Natural killer cell treated with Interleukin-12 subunit alpha and Interleukin-12 subunit beta and Interleukin-15 and Interleukin-18, amount 100 ng/mL, for 72 hours (primary cell): ENCODE measurements at regions not wholly inside any gene's neighbourhood (a gene's known extent, or its start where the extent isn't known, plus 50 kb on each side); places are given as distances from the start of the nearest gene placed in this dataset.

Experiments used
- ATAC-seq, 2 donors: fragments of 150-1000 bp; cut with Tn5 transposase in 1 of 2; sonication (Bioruptor Pico), chemical (Tn5 transposase) in 1 of 2; 2 replicates each; pipeline ENCODE4 v1.10.0; 2021
- DNase-seq: peaks from one replicate; pipeline ENCODE4 v3.0.0; 2022; ENCODE audit warnings: low spot score
- H3K27ac Mint-ChIP-seq, 2 donors: 1 replicate in 1 of 2; 2 replicates in 1 of 2; pipeline ENCODE4 v1.8.0; 2022; ENCODE audit warnings: mixed read lengths in 2 of 2, mild to moderate bottlenecking in 1 of 2, moderate library complexity in 1 of 2
- H3K27me3 Mint-ChIP-seq, 2 donors: 1 replicate in 1 of 2; 2 replicates in 1 of 2; pipeline ENCODE4 v1.8.0; 2022; ENCODE audit warnings: mixed read lengths in 2 of 2
- H3K36me3 Mint-ChIP-seq: one replicate; pipeline ENCODE4 v1.8.0; 2022; ENCODE audit warnings: mixed read lengths
- H3K4me1 Mint-ChIP-seq, 2 donors: 1 replicate in 1 of 2; 2 replicates in 1 of 2; pipeline ENCODE4 v1.8.0; 2022; ENCODE audit warnings: low read depth in 2 of 2, mixed read lengths in 2 of 2, mild to moderate bottlenecking in 1 of 2
- H3K4me3 Mint-ChIP-seq: one replicate; pipeline ENCODE4 v1.8.0; 2022; ENCODE audit warnings: mixed read lengths
- H3K9me3 Mint-ChIP-seq: 2 replicates; pipeline ENCODE4 v1.8.0; 2022; ENCODE audit warnings: mixed read lengths

DNA sequence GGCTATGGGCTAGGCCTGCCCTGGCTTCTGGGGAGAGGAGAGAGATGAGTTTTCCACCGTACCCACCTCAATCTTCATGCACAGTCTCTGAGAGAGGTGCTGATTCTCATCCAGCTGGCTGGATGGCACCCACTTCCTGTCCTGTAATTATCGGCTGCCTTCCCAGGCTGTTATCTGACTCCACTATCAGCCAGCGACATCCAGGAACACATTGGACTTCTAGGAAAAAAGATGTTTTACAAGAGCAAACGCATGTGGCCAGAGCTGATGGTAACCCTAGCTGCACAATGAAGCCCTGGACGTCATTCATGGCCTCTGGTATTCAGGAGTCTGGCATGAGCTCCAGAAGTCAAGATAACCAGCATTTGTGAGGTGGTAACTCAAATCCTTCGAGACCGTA, 137.4 kb downstream of the EHF start:
- Mint-ChIP-seq H3K36me3 (peaks cover 1% of the 10 kb centered on the region), H3K27ac (no peak overlapping the region), H3K27me3 (peaks cover 13 to 42% of the 10 kb centered on the region in 2 donors), H3K4me1 (no peaks in the 10 kb centered on the region), H3K9me3 (no peaks in the 10 kb centered on the region), H3K4me3 (no peak overlapping the region)
- ATAC-seq (no peak), DNase-seq (no peak)

DNA sequence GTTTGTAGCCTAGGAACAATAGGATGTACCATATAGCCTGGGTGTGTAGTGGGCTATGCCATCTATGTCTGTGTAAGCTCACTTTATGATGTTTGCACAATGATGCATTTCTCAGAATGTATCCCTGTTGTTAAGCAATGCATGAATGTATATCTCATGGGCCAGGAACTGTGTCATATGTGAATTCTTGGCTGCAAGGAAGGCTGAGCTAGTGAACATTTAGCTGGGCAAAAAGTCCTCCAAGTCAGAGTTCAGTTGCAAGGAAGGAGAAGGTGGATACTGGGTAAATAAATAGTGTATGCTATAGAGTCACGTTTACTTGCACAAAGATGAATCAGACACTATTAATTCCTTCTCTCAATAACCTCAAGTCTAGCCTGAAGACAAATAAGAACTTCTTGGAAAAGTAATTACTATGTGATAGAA, 136.1 kb downstream of the EHF start:
- H3K27me3 Mint-ChIP-seq = peaks cover 13 to 39% of the 10 kb centered on the region in 2 donors
- no peaks in the 10 kb centered on the region for H3K36me3 Mint-ChIP-seq
- H3K9me3 Mint-ChIP-seq = no peaks in the 10 kb centered on the region
- no peak overlapping the region for H3K27ac Mint-ChIP-seq
- ATAC-seq (no peak), DNase-seq (no peak)
- H3K4me3 Mint-ChIP-seq = no peak overlapping the region
- no peaks in the 10 kb centered on the region for H3K4me1 Mint-ChIP-seq

DNA sequence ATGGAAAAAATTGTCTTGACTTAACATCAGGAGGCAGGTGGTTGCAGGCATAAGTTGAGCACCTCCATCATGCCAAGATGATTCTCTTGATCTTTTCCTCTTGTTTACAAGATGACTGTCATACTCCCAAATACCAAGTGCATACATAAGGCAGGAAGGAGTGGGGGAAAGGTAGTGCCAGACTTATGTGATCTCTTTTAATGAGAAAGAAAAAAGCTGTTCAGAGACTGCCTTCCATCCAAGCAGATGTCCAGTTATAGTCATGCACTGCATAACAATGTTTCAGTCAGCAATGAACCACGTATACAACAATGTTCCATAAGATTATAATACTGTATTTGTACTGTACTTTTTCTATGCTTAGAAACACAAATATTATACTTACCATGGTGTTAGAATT, 135.7 kb downstream of the EHF start:
- H3K36me3 Mint-ChIP-seq = no peaks in the 10 kb centered on the region
- no peaks in the 10 kb centered on the region for H3K9me3 Mint-ChIP-seq
- H3K27me3 Mint-ChIP-seq = peaks cover 14 to 39% of the 10 kb centered on the region in 2 donors
- no peak overlapping the region for H3K4me3 Mint-ChIP-seq
- no peaks in the 10 kb centered on the region for H3K4me1 Mint-ChIP-seq
- no peak overlapping the region for H3K27ac Mint-ChIP-seq
- DNase-seq = no peak
- ATAC-seq = no peak

DNA sequence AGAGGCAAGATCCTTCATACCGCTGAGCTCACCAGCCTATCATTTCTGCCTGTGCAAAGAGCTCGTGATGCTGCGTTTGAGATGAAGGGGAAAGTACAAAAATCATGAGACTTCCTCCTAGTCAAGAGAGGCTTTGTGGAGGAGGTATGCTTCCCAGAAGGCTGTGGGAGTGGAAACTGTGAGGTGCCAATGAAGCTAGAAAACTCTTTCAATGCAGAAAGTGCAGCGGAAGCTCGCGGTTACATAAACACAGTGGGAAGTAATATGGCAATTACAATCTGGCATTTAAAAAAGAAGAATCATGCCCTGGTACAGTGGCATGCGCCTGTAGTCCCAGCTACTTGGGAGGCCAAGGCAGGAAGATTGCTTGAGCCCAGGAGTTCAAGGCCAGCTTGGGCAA, 134.8 kb downstream of the EHF start:
- H3K4me1 Mint-ChIP-seq = no peaks in the 10 kb centered on the region
- no peak for DNase-seq
- no peaks in the 10 kb centered on the region for H3K9me3 Mint-ChIP-seq
- H3K36me3 Mint-ChIP-seq = no peaks in the 10 kb centered on the region
- H3K4me3 Mint-ChIP-seq = no peak overlapping the region
- no peak for ATAC-seq
- peaks cover 16 to 43% of the 10 kb centered on the region in 2 donors for H3K27me3 Mint-ChIP-seq
- no peak overlapping the region for H3K27ac Mint-ChIP-seq

DNA sequence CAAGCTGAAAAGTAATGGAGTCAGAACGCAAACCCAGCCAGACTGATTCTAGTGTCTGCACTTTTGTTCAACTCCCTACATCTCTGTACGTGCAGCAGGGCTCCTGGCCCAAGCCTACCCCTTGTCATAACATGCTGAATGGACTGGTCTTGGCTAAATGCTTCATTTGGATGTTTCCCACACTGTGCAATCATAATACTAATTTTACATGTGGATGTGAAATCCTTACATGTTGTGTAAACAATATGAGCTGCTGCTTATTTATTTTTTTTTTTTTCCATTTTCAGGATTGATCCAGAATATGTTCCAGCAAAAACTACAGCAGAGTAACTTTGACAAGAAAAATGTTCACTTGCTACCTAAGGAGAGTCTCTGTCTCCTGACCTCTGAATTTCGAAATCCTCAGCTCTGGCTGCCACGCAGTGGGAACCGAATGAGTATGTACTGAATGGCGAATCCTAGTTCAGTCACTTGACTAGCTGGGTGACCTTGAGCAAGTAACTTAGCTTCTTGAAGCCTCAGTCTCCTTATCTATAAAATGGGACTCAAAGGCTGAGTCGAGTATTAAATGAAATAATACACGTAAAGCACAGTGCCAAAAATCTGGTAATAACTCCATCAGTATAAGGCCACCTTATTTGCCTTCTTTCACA, 133.4 kb downstream of the EHF start:
- no peaks in the 10 kb centered on the region for H3K36me3 Mint-ChIP-seq

DNA sequence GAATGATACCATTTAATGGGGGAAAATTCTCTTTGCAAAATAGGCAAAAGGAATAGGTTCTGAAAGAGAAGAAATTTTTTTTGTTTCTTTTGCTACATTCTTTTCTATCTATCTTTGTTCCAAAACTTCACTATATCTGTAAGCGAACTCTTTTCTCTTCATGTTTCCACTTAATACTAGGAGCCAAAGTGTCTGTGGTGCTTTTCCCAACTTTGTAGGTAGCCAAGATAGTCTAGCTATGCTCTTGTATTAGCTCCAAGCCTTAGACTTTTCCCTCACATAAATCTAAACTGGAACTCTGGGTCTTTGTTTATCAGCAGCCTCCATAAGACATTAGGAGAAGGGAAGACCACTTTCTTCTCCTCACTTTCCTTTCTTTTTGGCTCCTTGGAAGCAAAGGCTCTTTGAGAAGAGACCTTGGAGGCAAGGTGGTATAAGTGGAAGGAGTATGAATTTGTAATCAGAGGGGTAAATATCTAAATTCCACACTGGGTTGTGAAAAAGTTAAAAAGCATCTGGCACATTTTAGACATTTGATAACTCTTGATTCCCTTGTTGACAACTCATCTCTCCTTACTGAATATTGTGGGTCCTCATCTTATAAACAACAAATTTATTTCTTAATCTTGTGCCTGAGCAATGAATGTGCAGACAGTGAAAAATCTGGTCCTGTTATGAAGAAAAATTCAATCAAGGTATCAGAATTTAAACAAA, 130.0 kb downstream of the EHF start:
- no peaks in the 10 kb centered on the region for H3K9me3 Mint-ChIP-seq
- DNase-seq (no peak), ATAC-seq (no peak)
- no peak overlapping the region for H3K4me3 Mint-ChIP-seq
- H3K27ac Mint-ChIP-seq = no peak overlapping the region
- H3K36me3 Mint-ChIP-seq = no peaks in the 10 kb centered on the region
- no peaks in the 10 kb centered on the region for H3K4me1 Mint-ChIP-seq
- peaks cover 24 to 41% of the 10 kb centered on the region in 2 donors for H3K27me3 Mint-ChIP-seq

More for the DNA sequence above, 133.4 kb downstream of the EHF start:
- DNase-seq (no peak), ATAC-seq (no peak)
- Mint-ChIP-seq H3K4me3 (no peak overlapping the region), H3K27me3 (peaks cover 21 to 53% of the 10 kb centered on the region in 2 donors), H3K27ac (no peak overlapping the region), H3K9me3 (no peaks in the 10 kb centered on the region), H3K4me1 (no peaks in the 10 kb centered on the region)

DNA sequence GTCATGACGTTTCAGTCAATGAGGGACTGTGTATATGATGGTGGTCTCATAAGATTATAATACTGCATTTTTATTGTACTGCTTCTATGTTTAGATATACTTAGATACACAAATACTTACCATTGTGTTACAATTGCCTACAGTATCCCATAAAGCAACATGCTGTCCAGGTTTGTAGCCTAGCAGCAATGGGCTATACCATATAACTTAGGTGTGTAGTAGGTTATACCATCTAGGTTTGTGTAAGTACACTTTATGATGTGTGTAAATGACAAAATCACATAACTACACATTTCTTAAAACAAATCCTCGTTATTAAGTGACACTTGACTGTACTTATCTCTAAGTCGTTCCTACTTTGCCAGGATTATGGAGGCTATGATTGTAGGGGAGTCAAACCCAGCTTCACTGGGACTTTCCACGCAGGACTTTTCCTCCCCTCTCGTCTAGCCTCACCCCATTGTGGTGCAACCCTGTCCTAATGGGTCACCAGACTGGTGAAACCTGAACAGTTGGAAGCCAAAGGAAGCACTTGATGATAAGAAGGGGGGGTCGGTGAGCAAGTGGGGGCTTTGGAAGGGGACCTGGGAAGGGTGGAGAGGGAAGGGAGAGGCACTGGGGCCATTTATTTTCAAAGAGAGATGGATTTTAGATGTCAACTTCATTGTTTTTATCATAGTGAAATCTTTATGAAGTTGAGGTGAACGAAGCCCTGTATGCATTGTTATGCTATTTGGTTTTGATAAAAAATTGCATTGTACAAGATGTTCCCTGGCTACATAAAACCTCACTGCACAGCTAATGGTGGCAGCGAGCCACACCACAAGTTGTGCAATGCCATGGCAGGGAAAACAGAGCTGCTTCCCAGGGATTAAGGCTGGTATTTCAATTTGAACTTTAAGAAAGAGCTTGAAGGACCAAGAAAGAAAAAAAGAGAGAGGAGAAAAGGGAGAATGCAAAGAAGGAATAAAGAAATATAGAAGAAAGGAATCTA, 129.1 kb downstream of the EHF start:
- ATAC-seq (no peak), DNase-seq (no peak)
- no peaks in the 10 kb centered on the region for H3K4me1 Mint-ChIP-seq
- no peak overlapping the region for H3K4me3 Mint-ChIP-seq
- peaks cover 26 to 34% of the 10 kb centered on the region in 2 donors for H3K27me3 Mint-ChIP-seq
- H3K27ac Mint-ChIP-seq = no peak overlapping the region
- H3K36me3 Mint-ChIP-seq = no peaks in the 10 kb centered on the region
- no peaks in the 10 kb centered on the region for H3K9me3 Mint-ChIP-seq

DNA sequence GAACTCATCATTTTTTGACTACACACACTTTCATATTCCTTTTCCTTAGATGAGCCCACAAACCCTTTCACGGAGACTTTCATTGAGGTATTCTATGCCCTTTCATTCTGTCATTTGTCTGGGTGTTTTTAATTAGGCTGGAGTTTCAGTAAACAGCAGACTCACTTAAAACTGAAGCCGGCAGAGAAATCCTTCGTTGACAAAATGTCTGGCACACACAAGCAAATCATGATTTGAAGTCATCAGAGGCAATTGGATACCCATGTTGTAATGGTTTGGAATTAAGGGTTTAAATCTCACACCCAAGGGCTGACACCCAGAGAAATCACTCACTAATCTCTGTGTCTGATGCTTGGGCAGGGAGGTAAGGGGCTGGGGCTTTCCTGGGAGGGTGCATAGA, 127.1 kb downstream of the EHF start:
- Mint-ChIP-seq H3K27me3 (peaks cover 30 to 34% of the 10 kb centered on the region in 2 donors), H3K4me1 (no peaks in the 10 kb centered on the region), H3K4me3 (no peak overlapping the region), H3K27ac (no peak overlapping the region), H3K36me3 (no peaks in the 10 kb centered on the region), H3K9me3 (no peaks in the 10 kb centered on the region)
- DNase-seq = no peak
- no peak for ATAC-seq

DNA sequence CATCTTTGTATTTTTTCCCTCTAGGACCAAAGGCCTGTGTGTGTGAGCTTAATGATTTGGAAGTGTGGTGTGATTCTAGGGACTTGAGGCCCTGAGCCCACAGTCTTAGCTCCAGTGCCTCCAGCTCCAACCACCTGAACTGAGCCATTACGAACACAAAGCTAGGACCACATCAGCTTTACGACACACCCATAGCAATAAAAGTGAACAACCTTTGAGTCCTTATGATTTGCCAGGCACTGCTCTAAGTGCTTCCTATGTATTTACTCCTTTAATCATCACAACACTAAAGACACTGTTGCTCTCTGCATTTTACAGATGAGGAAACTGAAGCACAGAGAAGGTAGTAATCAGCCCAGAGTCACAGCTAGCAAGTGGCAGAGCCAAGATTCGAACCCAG, 126.4 kb downstream of the EHF start:
- no peaks in the 10 kb centered on the region for H3K36me3 Mint-ChIP-seq
- peaks cover 29 to 35% of the 10 kb centered on the region in 2 donors for H3K27me3 Mint-ChIP-seq
- ATAC-seq = no peak
- DNase-seq = no peak
- H3K4me3 Mint-ChIP-seq = no peak overlapping the region
- H3K27ac Mint-ChIP-seq = no peak overlapping the region
- H3K4me1 Mint-ChIP-seq = no peaks in the 10 kb centered on the region
- H3K9me3 Mint-ChIP-seq = no peaks in the 10 kb centered on the region

DNA sequence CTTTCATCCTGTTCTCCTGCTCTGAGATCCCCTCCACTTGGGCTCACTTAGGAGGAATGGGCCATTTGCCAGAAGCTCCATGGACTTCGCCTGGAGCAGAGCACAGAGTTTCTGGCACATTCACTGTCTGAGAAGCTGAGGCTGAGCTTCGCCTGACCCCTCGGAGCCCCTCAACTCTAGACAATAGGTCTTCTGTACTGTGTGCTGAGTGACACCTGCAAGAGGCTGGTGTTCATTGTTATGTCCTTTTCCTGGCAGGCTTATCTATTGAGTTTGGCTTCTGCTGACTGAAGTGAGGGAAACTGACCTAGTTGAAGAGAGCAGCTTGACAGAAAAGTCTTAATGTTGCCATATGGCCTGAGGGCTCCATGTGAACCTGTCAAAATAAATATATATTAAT, 124.3 kb downstream of the EHF start:
- no peak for DNase-seq
- H3K27me3 Mint-ChIP-seq = peaks cover 32 to 46% of the 10 kb centered on the region in 2 donors
- no peak overlapping the region for H3K27ac Mint-ChIP-seq
- no peaks in the 10 kb centered on the region for H3K36me3 Mint-ChIP-seq
- H3K9me3 Mint-ChIP-seq = no peaks in the 10 kb centered on the region
- no peak for ATAC-seq
- no peaks in the 10 kb centered on the region for H3K4me1 Mint-ChIP-seq
- no peak overlapping the region for H3K4me3 Mint-ChIP-seq

DNA sequence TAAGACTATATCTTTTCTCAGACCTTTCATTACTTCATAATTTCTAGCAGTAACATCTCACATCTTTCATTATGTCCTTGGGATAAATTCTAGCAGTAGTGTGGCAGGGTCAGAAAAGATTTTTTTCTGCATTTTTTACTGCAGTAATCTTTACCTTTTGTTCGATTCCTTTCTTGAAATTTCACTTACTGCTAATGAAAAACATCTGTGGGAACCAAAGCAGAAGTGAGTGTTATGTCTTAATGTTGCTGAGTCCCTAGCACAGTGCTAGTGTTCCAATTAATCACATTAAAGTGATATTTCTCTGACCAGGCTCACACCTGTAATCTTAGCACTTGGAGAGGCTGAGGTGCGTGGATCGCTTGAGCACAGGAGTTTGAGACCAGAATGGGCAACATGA, 123.6 kb downstream of the EHF start:
- Mint-ChIP-seq H3K4me1 (no peaks in the 10 kb centered on the region), H3K4me3 (no peak overlapping the region), H3K9me3 (no peaks in the 10 kb centered on the region), H3K27ac (no peak overlapping the region), H3K36me3 (no peaks in the 10 kb centered on the region), H3K27me3 (peaks cover 32 to 46% of the 10 kb centered on the region in 2 donors)
- ATAC-seq = no peak
- no peak for DNase-seq

DNA sequence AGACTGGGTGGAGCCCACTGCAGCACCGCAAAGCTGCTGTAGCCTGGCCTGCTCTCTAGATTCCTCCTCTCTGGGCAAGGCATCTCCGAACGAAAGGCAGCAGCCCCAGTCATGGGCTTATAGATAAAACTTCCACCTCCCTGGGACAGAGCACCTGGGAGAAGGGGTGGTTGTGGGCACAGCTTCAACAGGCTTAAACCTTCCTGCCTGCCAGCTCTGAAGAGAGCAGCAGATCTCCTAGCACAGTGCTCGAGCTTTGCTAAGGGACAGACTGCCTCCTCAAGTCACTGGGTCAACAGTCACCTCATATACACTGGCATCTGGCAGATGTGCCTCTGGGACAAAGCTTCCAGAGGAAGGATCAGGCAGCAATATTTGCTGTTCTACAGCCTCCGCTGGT, 117.3 kb downstream of the EHF start:
- no peak for DNase-seq
- Mint-ChIP-seq H3K27me3 (peaks cover 50 to 65% of the 10 kb centered on the region in 2 donors), H3K36me3 (peaks cover 5% of the 10 kb centered on the region)

DNA sequence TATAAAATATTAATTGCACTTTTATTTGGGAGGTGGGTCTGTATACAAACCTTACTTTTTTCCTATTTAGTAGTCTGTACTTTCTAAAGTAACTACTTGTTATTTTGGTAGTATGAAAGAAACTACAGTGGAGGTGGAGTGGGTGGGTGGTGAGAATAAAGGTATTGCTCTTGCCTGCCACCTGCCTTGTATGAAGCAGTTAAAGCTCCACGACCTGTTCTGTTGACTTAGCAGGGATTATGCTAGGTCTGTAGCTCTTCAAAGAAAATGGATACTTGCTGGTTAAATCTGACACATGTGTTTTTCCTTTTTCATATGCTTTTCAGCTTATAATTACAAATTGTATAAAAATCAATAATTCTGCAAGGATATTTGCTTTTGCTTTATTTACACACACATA, 111.9 kb downstream of the EHF start:
- Mint-ChIP-seq H3K27me3 (peaks cover 48 to 63% of the 10 kb centered on the region in 2 donors), H3K4me3 (no peak overlapping the region), H3K36me3 (peaks cover 21% of the 10 kb centered on the region), H3K9me3 (peaks cover 2% of the 10 kb centered on the region), H3K27ac (no peak overlapping the region), H3K4me1 (peaks cover 3 to 11% of the 10 kb centered on the region in 2 donors)
- DNase-seq = no peak
- no peak for ATAC-seq

More for the DNA sequence above, 117.3 kb downstream of the EHF start:
- H3K4me1 Mint-ChIP-seq = no peaks in the 10 kb centered on the region
- peaks cover 2% of the 10 kb centered on the region for H3K9me3 Mint-ChIP-seq
- no peak overlapping the region for H3K27ac Mint-ChIP-seq
- no peak for ATAC-seq
- H3K4me3 Mint-ChIP-seq = no peak overlapping the region

DNA sequence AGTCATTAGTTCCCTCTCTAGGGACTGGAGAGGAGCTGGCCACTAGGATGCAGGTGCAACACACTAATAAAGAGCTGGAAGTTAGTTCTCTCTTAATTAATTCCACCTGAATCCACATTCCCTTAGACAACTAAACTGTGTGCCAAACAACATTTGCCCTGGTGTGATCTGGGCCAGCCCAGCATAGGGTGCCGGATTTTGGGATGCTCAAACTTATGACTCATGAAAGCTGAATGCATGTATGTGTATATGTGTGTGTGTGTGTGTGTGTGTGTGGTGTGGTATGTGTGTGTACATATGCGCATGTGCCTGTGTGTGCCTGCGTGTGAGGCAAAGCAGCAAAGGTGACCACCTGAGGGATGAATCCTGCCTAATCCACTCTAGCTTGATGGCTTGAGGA, 110.7 kb downstream of the EHF start:
- peaks cover 12 to 21% of the 10 kb centered on the region in 2 donors for H3K4me1 Mint-ChIP-seq
- H3K9me3 Mint-ChIP-seq = peaks cover 2% of the 10 kb centered on the region
- no peak overlapping the region for H3K4me3 Mint-ChIP-seq
- H3K36me3 Mint-ChIP-seq = peaks cover 19% of the 10 kb centered on the region
- no peak overlapping the region for H3K27ac Mint-ChIP-seq
- DNase-seq = no peak
- no peak for ATAC-seq
- H3K27me3 Mint-ChIP-seq = peaks cover 41 to 56% of the 10 kb centered on the region in 2 donors
